ENCODE measurements at regions not wholly inside any gene's neighbourhood (a gene's known extent, or its start where the extent isn't known, plus 50 kb on each side); places are given as distances from the start of the nearest gene placed in this dataset.
A peak's percentile ranks its signal among the peaks of the same experiment; 100 is the strongest.
"Not testable (repeated sequence)": the region's sequence is repeated elsewhere in the genome, so short reads cannot be mapped to it uniquely, and the experiment has no call there.

- WGBS, 3 donors: 43 to 82% (median 54%) methylated on average over 1 of the region's 1 CpG
- H3K36me3 ChIP-seq (ENCODE audit: control insufficient read depth in 3 of 3, insufficient read depth in 2 of 3, low read depth in 1 of 3, low read length in 3 of 3): no peaks in the 10 kb centered on the region
- H3K27ac ChIP-seq (ENCODE audit: low read depth in 1 of 3, low read length in 2 of 3): no peak overlapping the region
- FAIRE-seq (no peak), DNase-seq (no peak)
- no peaks in the 10 kb centered on the region for H3K4me1 ChIP-seq (ENCODE audit: control insufficient read depth in 3 of 3, insufficient read depth in 2 of 3, low read depth in 1 of 3, low read length in 2 of 3)
- H3K4me3 ChIP-seq (ENCODE audit: low read depth in 1 of 3, low read length in 3 of 3): no peak overlapping the region
- no peaks in the 10 kb centered on the region for H3K27me3 ChIP-seq (ENCODE audit: control insufficient read depth in 3 of 3, insufficient read depth in 3 of 3, low read length in 3 of 3)
- no peaks in the 10 kb centered on the region for H3K9me3 ChIP-seq (ENCODE audit: control insufficient read depth in 2 of 2, insufficient read depth in 1 of 2, low read depth in 1 of 2, low read length in 1 of 2)
Observed at GRCh38 chrX:34470507-34470906, 186.6 kb downstream of the TMEM47 start.

DNA sequence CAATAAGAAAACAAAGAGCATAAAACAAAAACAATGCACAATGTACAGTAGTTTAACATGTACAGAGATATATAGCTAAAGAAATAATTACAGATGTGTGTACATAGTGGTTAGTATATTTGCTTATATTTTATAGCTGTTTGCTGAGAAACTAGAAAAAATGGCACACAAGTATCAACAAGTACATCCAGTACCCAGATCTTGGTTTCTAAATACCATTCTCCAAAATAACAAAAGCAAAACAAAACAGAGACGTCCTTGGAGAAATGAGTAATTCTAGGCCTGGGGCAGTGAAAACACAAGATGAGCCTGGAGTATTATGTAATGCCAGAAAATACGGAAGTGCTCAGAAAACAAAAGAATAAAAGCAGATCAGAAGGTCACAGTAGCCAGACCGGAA, 189.6 kb downstream of the TMEM47 start:
- H3K9me3 ChIP-seq (ENCODE audit: control insufficient read depth in 2 of 2, insufficient read depth in 1 of 2, low read depth in 1 of 2, low read length in 1 of 2): no peaks in the 10 kb centered on the region
- WGBS, 3 donors: 48 to 63% (median 53%) methylated on average over 3 of the region's 3 CpGs
- FAIRE-seq (peak; percentile 47), DNase-seq (no peak)
- no peak overlapping the region for H3K27ac ChIP-seq (ENCODE audit: low read depth in 1 of 3, low read length in 2 of 3)
- no peak overlapping the region for H3K4me3 ChIP-seq (ENCODE audit: low read depth in 1 of 3, low read length in 3 of 3)
- no peaks in the 10 kb centered on the region for H3K27me3 ChIP-seq (ENCODE audit: control insufficient read depth in 3 of 3, insufficient read depth in 3 of 3, low read length in 3 of 3)
- no peaks in the 10 kb centered on the region for H3K36me3 ChIP-seq (ENCODE audit: control insufficient read depth in 3 of 3, insufficient read depth in 2 of 3, low read depth in 1 of 3, low read length in 3 of 3)
- H3K4me1 ChIP-seq (ENCODE audit: control insufficient read depth in 3 of 3, insufficient read depth in 2 of 3, low read depth in 1 of 3, low read length in 2 of 3): no peaks in the 10 kb centered on the region

DNA sequence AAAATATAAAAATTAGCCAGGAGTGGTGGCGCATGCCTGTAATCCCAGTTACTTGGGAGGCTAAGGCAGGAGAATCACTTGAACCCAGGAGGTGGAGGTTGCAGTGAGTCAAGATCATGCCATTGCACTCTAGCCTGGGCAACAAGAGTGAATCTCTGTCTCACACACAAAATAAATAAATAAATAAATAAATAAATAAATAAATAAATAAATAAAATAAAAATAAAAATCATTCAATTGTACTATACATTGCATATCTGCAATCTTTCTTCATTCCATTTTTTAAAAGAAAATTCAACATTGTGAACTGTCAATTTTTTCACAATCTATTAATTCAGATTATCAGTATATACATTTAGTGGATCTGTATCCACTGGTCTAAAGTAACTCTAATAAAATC, 193.9 kb downstream of the TMEM47 start:
- 100% methylated on average over 1 of the region's 1 CpG for WGBS, 3 donors
- not testable (repeated sequence) for H3K36me3 ChIP-seq (ENCODE audit: control insufficient read depth in 3 of 3, insufficient read depth in 2 of 3, low read depth in 1 of 3, low read length in 3 of 3); H3K9me3 ChIP-seq (ENCODE audit: control insufficient read depth in 2 of 2, insufficient read depth in 1 of 2, low read depth in 1 of 2, low read length in 1 of 2); H3K4me1 ChIP-seq (ENCODE audit: control insufficient read depth in 3 of 3, insufficient read depth in 2 of 3, low read depth in 1 of 3, low read length in 2 of 3); FAIRE-seq; H3K27me3 ChIP-seq (ENCODE audit: control insufficient read depth in 3 of 3, insufficient read depth in 3 of 3, low read length in 3 of 3); H3K27ac ChIP-seq (ENCODE audit: low read depth in 1 of 3, low read length in 2 of 3); H3K4me3 ChIP-seq (ENCODE audit: low read depth in 1 of 3, low read length in 3 of 3); DNase-seq

GRCh38 chrX:34457850-34458249, 199.2 kb downstream of the TMEM47 start:
- not testable (repeated sequence) for H3K27me3 ChIP-seq (ENCODE audit: control insufficient read depth in 3 of 3, insufficient read depth in 3 of 3, low read length in 3 of 3); H3K4me3 ChIP-seq (ENCODE audit: low read depth in 1 of 3, low read length in 3 of 3); FAIRE-seq; H3K27ac ChIP-seq (ENCODE audit: low read depth in 1 of 3, low read length in 2 of 3); H3K36me3 ChIP-seq (ENCODE audit: control insufficient read depth in 3 of 3, insufficient read depth in 2 of 3, low read depth in 1 of 3, low read length in 3 of 3); H3K4me1 ChIP-seq (ENCODE audit: control insufficient read depth in 3 of 3, insufficient read depth in 2 of 3, low read depth in 1 of 3, low read length in 2 of 3); H3K9me3 ChIP-seq (ENCODE audit: control insufficient read depth in 2 of 2, insufficient read depth in 1 of 2, low read depth in 1 of 2, low read length in 1 of 2); DNase-seq
- 78 to 87% (median 84%) methylated on average over 8 to 9 of the region's 9 CpGs for WGBS, 3 donors

DNA sequence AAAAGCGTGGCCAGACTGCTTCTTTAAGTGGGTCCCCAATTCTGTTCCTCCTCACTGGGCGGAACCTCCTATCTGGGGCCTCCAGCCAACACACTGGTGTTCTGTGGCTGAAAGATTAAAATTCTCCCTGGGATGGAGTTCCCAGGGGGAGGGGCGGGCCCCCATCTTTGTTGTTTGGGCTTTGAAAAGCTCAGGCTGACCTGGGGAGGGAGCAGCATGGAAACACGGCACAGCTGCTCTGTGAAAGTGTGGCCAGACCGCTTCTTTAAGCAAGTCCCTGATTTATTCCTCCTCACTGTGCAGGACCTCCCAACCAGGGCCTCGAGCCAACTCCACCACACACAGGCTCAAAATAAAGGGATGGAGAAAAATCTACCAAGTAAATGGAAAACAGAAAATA, 219.5 kb downstream of the TMEM47 start:
- WGBS, 3 donors: 44 to 55% (median 47%) methylated on average over 6 of the region's 6 CpGs
- Histone ChIP-seq H3K4me3 (ENCODE audit: low read depth in 1 of 3, low read length in 3 of 3) (no peak overlapping the region), H3K4me1 (ENCODE audit: control insufficient read depth in 3 of 3, insufficient read depth in 2 of 3, low read depth in 1 of 3, low read length in 2 of 3) (no peaks in the 10 kb centered on the region), H3K27ac (ENCODE audit: low read depth in 1 of 3, low read length in 2 of 3) (no peak overlapping the region), H3K36me3 (ENCODE audit: control insufficient read depth in 3 of 3, insufficient read depth in 2 of 3, low read depth in 1 of 3, low read length in 3 of 3) (no peaks in the 10 kb centered on the region), H3K9me3 (ENCODE audit: control insufficient read depth in 2 of 2, insufficient read depth in 1 of 2, low read depth in 1 of 2, low read length in 1 of 2) (peaks cover 0 to 3% of the 10 kb centered on the region in 2 donors), H3K27me3 (ENCODE audit: control insufficient read depth in 3 of 3, insufficient read depth in 3 of 3, low read length in 3 of 3) (no peaks in the 10 kb centered on the region)
- DNase-seq (no peak), FAIRE-seq (no peak)

DNA sequence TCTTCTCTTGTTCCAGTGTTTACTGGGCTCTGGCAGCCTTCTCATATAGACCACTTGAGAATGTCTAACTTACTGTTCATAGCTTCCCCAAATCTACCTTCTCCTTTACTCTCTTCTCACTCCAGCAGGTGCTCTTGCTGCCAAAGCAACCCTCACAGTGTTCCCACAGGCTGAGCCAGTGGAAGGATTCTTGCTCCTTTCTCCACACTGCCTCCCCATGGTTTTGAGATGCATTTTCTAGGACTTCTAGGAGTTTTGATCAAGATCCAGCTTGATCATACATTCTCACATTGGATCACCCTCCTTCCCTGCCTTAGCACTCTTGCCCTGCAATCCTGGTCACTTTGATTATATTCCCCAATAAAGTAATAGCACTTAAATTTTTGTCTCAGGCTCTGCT, 230.8 kb downstream of the TMEM47 start:
- H3K27me3 ChIP-seq (ENCODE audit: control insufficient read depth in 3 of 3, insufficient read depth in 3 of 3, low read length in 3 of 3): no peaks in the 10 kb centered on the region
- FAIRE-seq: no peak
- no peaks in the 10 kb centered on the region for H3K9me3 ChIP-seq (ENCODE audit: control insufficient read depth in 2 of 2, insufficient read depth in 1 of 2, low read depth in 1 of 2, low read length in 1 of 2)
- H3K4me1 ChIP-seq (ENCODE audit: control insufficient read depth in 3 of 3, insufficient read depth in 2 of 3, low read depth in 1 of 3, low read length in 2 of 3): no peaks in the 10 kb centered on the region
- no peaks in the 10 kb centered on the region for H3K36me3 ChIP-seq (ENCODE audit: control insufficient read depth in 3 of 3, insufficient read depth in 2 of 3, low read depth in 1 of 3, low read length in 3 of 3)
- DNase-seq: peak in 1 of 2 donors; percentile 0
- H3K4me3 ChIP-seq (ENCODE audit: low read depth in 1 of 3, low read length in 3 of 3): no peak overlapping the region
- H3K27ac ChIP-seq (ENCODE audit: low read depth in 1 of 3, low read length in 2 of 3): no peak overlapping the region

DNA sequence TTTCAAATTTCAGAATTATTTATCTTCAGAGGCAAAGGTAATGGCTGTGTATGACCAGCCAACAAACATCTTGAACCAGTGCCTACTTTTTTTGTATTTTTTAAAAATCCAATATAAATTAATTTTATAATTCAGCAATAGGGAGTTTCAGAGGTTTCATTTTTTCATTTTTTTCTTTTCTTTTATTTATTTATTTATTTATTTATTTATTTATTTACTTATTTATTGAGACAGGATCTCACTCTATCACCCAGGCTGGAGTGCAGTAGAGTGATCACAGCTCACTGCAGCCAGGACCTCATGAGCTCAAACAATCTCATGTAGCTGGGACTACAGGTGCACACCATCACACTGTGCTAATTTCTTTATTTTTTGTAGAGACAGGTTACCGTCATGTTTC, 250.5 kb downstream of the TMEM47 start:
- DNase-seq (no peak), FAIRE-seq (no peak)
- Histone ChIP-seq H3K27me3 (ENCODE audit: control insufficient read depth in 3 of 3, insufficient read depth in 3 of 3, low read length in 3 of 3) (no peaks in the 10 kb centered on the region), H3K36me3 (ENCODE audit: control insufficient read depth in 3 of 3, insufficient read depth in 2 of 3, low read depth in 1 of 3, low read length in 3 of 3) (no peaks in the 10 kb centered on the region), H3K4me3 (ENCODE audit: low read depth in 1 of 3, low read length in 3 of 3) (no peak overlapping the region), H3K4me1 (ENCODE audit: control insufficient read depth in 3 of 3, insufficient read depth in 2 of 3, low read depth in 1 of 3, low read length in 2 of 3) (no peaks in the 10 kb centered on the region), H3K9me3 (ENCODE audit: control insufficient read depth in 2 of 2, insufficient read depth in 1 of 2, low read depth in 1 of 2, low read length in 1 of 2) (no peaks in the 10 kb centered on the region), H3K27ac (ENCODE audit: low read depth in 1 of 3, low read length in 2 of 3) (no peak overlapping the region)
- WGBS, 3 donors: 80 to 95% (median 93%) methylated on average over 1 of the region's 1 CpG

- WGBS, 3 donors: 39 to 46% (median 40%) methylated on average over 7 of the region's 7 CpGs
- DNase-seq (peak; percentile 1 to 43), FAIRE-seq (no peak)
- no peaks in the 10 kb centered on the region for H3K9me3 ChIP-seq (ENCODE audit: control insufficient read depth in 2 of 2, insufficient read depth in 1 of 2, low read depth in 1 of 2, low read length in 1 of 2)
- H3K27me3 ChIP-seq (ENCODE audit: control insufficient read depth in 3 of 3, insufficient read depth in 3 of 3, low read length in 3 of 3): no peaks in the 10 kb centered on the region
- H3K4me3 ChIP-seq (ENCODE audit: low read depth in 1 of 3, low read length in 3 of 3): no peak overlapping the region
- H3K27ac ChIP-seq (ENCODE audit: low read depth in 1 of 3, low read length in 2 of 3): peak overlapping the region in 1 of 3 donors; percentile 17
- H3K4me1 ChIP-seq (ENCODE audit: control insufficient read depth in 3 of 3, insufficient read depth in 2 of 3, low read depth in 1 of 3, low read length in 2 of 3): no peaks in the 10 kb centered on the region
- no peaks in the 10 kb centered on the region for H3K36me3 ChIP-seq (ENCODE audit: control insufficient read depth in 3 of 3, insufficient read depth in 2 of 3, low read depth in 1 of 3, low read length in 3 of 3)
Observed at GRCh38 chrX:34404386-34405070, 252.6 kb downstream of the TMEM47 start.

DNA sequence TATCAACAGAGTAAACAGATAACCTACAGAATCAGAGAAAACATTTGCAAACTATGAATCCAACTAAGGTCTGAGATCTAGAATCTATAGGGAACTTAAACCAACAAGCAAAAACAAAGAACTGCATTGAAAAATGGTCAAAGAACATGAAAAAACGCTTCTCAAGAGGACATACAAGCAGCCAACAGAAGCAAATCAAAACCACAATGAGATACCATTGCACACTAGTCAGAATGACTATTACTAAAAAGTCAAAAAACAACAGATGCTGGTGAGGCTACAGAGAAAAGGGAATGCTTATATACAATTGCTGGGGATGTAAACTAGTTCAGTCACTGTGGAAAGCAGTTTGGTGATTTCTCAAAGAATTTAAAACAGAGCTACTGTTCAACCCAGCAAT, 255.7 kb downstream of the TMEM47 start:
- Histone ChIP-seq H3K27ac (ENCODE audit: low read depth in 1 of 3, low read length in 2 of 3) (no peak overlapping the region), H3K4me1 (ENCODE audit: control insufficient read depth in 3 of 3, insufficient read depth in 2 of 3, low read depth in 1 of 3, low read length in 2 of 3) (no peaks in the 10 kb centered on the region), H3K36me3 (ENCODE audit: control insufficient read depth in 3 of 3, insufficient read depth in 2 of 3, low read depth in 1 of 3, low read length in 3 of 3) (no peaks in the 10 kb centered on the region), H3K9me3 (ENCODE audit: control insufficient read depth in 2 of 2, insufficient read depth in 1 of 2, low read depth in 1 of 2, low read length in 1 of 2) (no peaks in the 10 kb centered on the region), H3K4me3 (ENCODE audit: low read depth in 1 of 3, low read length in 3 of 3) (no peak overlapping the region), H3K27me3 (ENCODE audit: control insufficient read depth in 3 of 3, insufficient read depth in 3 of 3, low read length in 3 of 3) (no peaks in the 10 kb centered on the region)
- FAIRE-seq (no peak), DNase-seq (no peak)
- WGBS, 3 donors: 35 to 66% (median 50%) methylated on average over 1 of the region's 1 CpG
